Kidney epithelial cell (primary cell): ENCODE measurements at regions not wholly inside any gene's neighbourhood (a gene's known extent, or its start where the extent isn't known, plus 50 kb on each side); places are given as distances from the start of the nearest gene placed in this dataset.

Experiments
- DNase-seq: peaks from one replicate; pipeline ENCODE4 v3.0.0-alpha.2; 2010; ENCODE audit warnings: low read depth
- H3K27me3 ChIP-seq: 2 replicates; pipeline ENCODE4 v1.6.0; 2011; ENCODE audit warnings: low read length; ENCODE audit not compliant: control insufficient read depth, insufficient read depth
- H3K36me3 ChIP-seq: 2 replicates; pipeline ENCODE4 v1.5.1; 2011; ENCODE audit warnings: low read length; ENCODE audit not compliant: control insufficient read depth, insufficient read depth
- H3K4me3 ChIP-seq: 2 replicates; pipeline ENCODE4 v1.5.1; 2011; ENCODE audit warnings: low read depth, mild to moderate bottlenecking, control low read depth, low read length
- CTCF ChIP-seq: IDR thresholded peaks from 2 replicates; pipeline ENCODE4 v1.5.1; 2011; ENCODE audit warnings: mild to moderate bottlenecking, moderate library complexity, low read length, control low read depth, inconsistent platforms; ENCODE audit not compliant: insufficient read depth, poor library complexity, severe bottlenecking

- H3K36me3 ChIP-seq = no peaks in the 10 kb centered on the region
- peaks cover 38% of the 10 kb centered on the region for H3K27me3 ChIP-seq
- no peak for DNase-seq
- no peak overlapping the region for H3K4me3 ChIP-seq
- TF ChIP-seq CTCF = no peak
These were observed 77.5 kb downstream of the ENGASE start for GRCh38 chr17:79152110-79152509.

GRCh38 chr17:79150799-79151198, 76.2 kb downstream of the ENGASE start:
- TF ChIP-seq CTCF = no peak
- Histone ChIP-seq H3K27me3 (peaks cover 38% of the 10 kb centered on the region), H3K4me3 (no peak overlapping the region), H3K36me3 (no peaks in the 10 kb centered on the region)
- DNase-seq = no peak

GRCh38 chr17:79150035-79150733, 75.6 kb downstream of the ENGASE start:
- H3K27me3 ChIP-seq = peaks cover 38% of the 10 kb centered on the region
- H3K36me3 ChIP-seq = no peaks in the 10 kb centered on the region
- no peak for TF ChIP-seq CTCF
- no peak overlapping the region for H3K4me3 ChIP-seq
- DNase-seq = no peak

GRCh38 chr17:79148584-79148983, 74.0 kb downstream of the ENGASE start:
- no peak for DNase-seq
- H3K27me3 ChIP-seq = peaks cover 25% of the 10 kb centered on the region
- H3K36me3 ChIP-seq = no peaks in the 10 kb centered on the region
- no peak for TF ChIP-seq CTCF
- no peak overlapping the region for H3K4me3 ChIP-seq

- no peak for DNase-seq
- H3K27me3 ChIP-seq = peaks cover 19% of the 10 kb centered on the region
- no peak overlapping the region for H3K4me3 ChIP-seq
- no peaks in the 10 kb centered on the region for H3K36me3 ChIP-seq
- no peak for TF ChIP-seq CTCF
These were observed 73.3 kb downstream of the ENGASE start for GRCh38 chr17:79147746-79148506.
